Sciatic nerve (tissue), 2 donors: ENCODE measurements at regions not wholly inside any gene's neighbourhood (a gene's known extent, or its start where the extent isn't known, plus 50 kb on each side); places are given as distances from the start of the nearest gene placed in this dataset.

Source experiments
- ATAC-seq: fragments of 200-7000 bp; cut with Tn5 transposase; one replicate; pipeline ENCODE4 v1.9.1; 2020; ENCODE audit warnings: mild to moderate bottlenecking, moderate library complexity
- DNase-seq: peaks from one replicate; pipeline ENCODE4 v3.0.0-alpha.2; 2020; ENCODE audit warnings: low spot score
- intact Hi-C: fragments of 100-400 bp; cut with DNase I; formaldehyde crosslinking; loops from one replicate; pipeline ENCODE4 v1.14.2; 2022
- donor health status: DM: no; HTN: no; CAD: no.
- donor health status: DM: no; HTN: no; CAD: no.

DNA sequence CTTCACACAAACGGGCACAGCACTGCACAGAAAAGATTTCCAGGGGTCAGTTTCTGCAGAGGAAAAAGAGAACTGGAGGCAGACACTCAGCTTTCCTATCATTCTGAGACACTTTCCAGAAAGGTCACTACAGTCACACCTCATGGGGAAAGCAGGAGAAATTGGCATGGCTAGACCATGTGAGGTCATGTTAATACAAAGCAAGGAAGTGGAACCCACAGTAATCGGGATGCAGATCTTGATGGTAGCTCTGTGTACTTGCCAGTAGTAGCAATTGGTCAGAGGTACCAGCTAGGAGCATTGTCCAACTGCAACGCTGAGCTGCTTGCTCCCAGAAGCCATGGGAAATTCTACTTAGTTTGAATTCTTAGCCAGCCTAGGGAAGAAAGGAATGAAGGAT, 255.3 kb upstream of the PCDH10 start:
- intact Hi-C loops = no loop called here
- DNase-seq = no peak
- no peak for ATAC-seq

DNA sequence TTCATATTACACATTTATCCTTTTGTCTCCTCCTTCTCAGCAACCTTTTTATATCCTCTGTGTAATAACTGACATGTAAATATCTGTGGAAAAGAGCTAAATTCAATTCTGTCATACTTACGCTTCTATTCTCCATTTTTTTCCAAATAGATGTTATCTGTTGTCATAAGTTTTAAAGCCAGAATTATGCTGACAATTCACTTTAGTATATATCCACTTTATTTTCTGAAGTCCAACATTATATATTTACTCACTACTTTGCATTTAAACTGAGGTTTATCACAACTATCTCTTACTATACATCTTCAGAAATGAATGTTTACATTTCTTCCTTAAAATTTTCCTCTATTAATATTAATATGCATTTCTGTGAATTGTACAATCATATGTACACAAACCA, 247.9 kb upstream of the PCDH10 start:
- intact Hi-C loops = no loop called here
- ATAC-seq = no peak
- DNase-seq = no peak

DNA sequence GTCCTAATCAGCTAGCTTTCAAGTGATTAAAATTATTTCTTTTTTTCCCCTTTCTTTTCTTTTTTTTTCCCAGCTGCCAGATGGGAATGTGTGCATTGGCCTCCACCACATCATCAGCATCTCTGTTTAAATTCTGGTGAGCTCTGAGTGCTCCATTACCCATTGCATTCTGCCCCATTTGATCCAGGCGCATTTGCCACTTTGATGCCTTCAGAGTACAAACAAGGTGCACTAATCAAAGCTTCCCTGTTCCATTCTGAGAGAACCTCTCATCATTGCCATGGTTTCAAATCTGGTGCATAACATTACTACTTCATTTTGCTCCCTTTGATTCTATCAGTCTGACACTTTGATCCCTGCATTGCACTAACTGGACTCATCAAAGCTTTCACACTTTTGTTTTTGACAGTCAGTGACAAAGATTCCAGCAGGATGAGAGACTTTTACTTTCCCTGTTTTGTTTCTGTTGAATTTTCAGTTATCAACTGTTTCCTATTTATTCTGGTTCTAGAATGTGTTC, 238.8 kb upstream of the PCDH10 start:
- ATAC-seq (no peak), DNase-seq (no peak)
- intact Hi-C loops = no loop called here

DNA sequence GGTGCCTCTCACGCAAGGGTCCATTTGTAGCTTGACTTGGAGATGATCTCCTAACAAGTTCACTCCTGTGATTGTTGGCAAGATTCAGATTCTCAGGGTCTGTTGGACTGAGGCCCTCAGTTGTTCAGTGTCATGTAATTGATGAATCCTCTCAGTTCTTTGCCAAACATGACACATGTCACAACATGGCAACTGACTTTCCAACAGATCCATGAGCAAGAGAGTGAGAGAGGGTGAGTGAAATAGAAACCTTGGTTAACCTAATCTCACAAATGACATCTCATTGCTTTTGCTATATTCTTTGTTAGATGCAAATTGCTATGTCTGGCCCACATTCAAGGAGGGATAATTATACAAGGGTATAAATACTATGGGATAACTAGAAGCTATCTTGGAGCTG, 231.0 kb upstream of the PCDH10 start:
- no peak for ATAC-seq
- intact Hi-C loops = no loop called here
- no peak for DNase-seq

DNA sequence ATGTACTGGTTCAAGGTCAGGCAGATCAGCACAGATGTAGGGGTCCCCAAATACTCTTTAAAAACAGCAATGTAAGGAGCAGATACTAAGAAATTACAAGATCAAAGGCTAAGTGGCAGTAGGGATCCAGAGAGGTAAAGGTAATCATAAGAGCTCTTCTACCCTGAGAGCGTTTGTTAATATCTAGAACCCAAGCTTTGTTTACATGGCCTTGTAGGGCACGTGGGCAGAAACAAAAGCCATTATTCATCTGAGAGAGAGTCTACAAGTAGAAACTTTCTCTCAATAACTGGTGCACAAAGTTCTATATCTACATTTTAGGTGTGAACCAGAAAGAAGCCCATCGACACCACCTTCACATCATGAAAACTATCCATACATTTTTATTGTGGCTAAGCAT, 225.6 kb upstream of the PCDH10 start:
- DNase-seq (no peak), ATAC-seq (no peak)
- intact Hi-C loops = no loop called here

DNA sequence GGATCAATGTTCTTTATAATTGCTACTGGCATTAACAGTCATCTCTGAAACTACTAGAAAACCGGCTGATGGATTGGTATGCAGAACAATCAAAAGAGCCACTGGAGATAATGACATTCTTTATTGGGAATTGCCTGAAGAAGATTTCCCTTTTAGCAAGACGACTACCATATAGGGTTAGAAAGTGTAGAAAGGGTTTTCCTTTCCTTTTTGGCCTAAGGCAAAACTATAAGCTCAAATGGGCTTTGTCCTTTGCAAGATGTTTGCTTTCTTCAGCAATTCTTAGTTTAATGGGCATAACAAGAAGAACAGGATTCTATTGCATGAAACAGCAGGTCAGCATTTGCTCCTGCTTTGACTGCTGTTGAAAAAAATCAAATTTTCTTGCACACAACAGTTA, 214.2 kb upstream of the PCDH10 start:
- intact Hi-C loops = no loop called here
- no peak for DNase-seq
- no peak for ATAC-seq

DNA sequence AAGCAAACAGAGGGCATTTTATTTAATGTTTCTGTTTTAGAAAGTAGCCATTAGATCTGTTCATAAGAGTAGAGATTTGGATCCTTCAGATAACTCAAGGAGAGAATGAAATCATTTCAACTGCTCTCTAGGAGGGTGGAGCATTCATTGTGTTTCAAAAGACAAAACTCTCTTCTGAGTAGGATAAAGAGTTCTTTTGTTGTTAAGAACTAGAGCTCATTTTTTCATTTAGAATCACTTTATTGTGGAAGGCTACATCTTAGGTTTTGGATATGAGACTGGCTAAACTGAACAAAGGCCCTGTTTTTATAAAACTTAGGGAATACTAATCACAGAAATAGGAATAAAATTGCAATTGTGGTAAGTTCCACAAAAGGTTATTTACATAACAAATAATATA, 193.9 kb upstream of the PCDH10 start:
- intact Hi-C loops = no loop called here
- DNase-seq (no peak), ATAC-seq (no peak)

DNA sequence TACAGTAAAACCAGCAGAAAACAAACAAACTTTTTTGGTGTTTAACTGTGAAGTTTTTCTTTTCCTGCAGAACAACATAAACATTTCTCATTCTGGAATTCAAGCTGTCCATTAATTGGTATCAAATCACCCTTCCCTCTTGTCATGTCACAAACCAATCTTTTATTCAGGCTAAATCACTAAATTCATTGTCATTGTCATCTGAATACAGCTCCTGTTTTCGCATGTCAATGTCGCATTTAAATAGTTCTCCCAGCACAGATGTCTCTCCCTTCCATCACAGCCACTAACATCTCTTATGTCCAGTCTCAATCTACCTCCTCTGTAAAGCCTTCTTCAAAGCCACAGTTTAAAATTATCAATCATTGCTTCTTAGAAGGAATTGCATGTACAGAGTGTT, 192.1 kb upstream of the PCDH10 start:
- DNase-seq (no peak), ATAC-seq (no peak)
- intact Hi-C loops = no loop called here

DNA sequence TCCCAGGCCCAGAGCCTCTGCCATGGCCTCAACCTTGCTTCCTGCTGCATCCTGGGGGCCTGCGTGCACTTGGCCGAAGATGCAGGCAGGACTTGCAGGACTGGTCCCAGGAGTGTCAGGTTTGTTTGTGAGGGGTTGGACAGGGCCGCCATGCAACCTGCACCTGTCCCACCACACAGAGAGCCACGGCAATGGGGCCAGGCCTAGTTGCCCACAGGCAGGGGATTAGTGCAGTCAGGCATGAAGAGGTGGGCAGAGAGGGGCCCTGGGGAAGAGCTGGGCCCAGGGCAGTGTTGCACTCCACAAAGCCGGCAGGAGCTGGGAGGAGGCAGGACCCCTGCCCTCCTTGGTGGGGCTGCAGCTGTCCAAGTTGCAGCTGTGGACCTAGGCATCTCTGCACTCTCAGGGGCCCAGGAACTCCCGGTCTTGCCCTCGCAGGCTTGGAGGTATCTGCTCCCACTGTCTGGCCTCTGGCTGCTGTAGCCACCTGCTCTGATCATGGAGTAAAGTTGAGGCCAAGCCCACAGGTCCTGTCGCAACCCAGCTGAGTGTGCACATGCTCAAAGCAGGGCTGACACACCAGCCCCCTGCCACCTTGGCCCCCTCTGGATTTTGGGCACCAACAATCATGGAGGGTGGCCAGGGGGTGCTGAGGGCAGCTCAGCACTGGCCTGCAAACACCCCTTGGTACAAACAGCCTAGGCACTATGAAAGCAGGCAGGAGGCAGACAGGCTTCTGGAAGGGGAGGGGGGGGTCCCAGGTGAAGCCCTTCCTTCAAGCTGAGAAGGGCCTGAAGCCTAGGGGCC, 190.4 kb upstream of the PCDH10 start:
- intact Hi-C loops = no loop called here
- DNase-seq (no peak), ATAC-seq (peak; percentile 39)

DNA sequence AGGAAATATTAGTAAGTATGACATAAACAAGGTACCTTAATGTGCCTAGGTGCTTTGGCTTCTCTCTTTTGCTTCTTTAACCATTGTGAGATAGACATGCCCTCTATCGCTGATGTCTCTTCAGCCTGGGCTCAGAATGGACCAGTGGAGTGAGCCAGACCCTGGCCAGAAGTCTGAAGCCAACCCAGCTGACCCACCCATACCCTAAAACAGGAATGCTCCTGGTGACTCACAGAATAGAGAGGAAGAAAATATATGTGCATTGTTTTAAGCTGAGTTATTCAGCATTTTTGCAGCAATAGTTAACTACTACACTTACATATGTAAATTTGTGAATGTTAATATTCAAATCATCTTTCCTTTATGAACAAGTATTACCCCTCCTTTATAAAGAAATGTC, 167.5 kb upstream of the PCDH10 start:
- no peak for DNase-seq
- intact Hi-C loops = no loop called here
- no peak for ATAC-seq

DNA sequence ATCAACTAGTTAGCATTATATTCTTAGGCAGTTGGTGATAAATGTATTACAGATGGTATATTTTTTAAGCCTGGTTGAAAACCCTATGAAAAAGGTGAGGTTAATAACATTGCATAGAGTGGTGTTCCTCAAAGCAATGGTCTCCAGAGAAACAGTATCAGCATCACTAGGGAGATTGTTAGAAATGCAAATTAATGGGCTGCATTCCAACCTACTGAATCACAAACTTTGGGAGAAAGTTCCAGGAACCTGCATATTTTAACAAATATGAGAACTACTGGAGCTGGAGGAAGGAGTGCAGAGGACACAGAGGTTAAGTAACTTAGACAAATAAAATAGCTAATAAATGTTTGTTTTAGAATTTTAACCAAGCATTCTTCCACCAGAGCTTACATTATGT, 166.9 kb upstream of the PCDH10 start:
- DNase-seq (no peak), ATAC-seq (no peak)
- intact Hi-C loops = no loop called here

DNA sequence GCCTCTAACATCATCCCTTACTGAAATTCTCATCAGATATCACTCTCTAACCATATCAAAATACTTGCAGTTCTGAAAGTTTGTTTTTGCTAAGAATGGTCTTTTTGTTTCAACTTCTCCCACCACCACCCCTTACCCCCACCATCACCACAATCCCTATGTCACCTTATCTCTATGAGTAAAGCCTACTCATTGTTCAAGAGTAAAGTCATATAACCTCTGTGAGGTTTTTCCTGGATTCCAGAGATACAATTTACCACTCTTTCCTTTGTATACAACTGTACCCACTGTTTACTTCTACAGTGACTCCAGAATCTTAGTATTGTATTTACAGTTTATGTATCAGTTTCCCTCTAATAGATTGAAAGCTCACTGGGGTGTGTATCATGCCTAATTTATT, 158.0 kb upstream of the PCDH10 start:
- intact Hi-C loops = no loop called here
- DNase-seq (no peak), ATAC-seq (no peak)

DNA sequence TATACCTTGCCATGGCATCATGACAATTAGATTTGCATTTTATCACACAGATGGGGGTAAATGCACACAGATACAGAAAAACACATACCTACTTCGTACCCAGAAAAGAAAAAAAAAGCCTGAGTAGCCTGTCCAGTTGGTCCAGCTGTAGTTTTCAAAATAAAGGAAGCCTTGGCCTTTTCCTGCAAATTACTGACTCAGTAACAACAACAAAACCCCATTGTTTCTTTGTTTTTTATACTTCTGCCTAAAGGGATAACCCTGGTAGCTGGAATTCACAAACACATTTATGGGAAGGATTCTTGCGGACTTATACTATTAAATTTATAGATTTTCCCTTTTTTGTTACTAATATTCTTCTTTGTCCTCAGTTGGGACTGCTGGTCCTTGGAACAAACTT, 156.4 kb upstream of the PCDH10 start:
- intact Hi-C loops = no loop called here
- DNase-seq (no peak), ATAC-seq (no peak)

DNA sequence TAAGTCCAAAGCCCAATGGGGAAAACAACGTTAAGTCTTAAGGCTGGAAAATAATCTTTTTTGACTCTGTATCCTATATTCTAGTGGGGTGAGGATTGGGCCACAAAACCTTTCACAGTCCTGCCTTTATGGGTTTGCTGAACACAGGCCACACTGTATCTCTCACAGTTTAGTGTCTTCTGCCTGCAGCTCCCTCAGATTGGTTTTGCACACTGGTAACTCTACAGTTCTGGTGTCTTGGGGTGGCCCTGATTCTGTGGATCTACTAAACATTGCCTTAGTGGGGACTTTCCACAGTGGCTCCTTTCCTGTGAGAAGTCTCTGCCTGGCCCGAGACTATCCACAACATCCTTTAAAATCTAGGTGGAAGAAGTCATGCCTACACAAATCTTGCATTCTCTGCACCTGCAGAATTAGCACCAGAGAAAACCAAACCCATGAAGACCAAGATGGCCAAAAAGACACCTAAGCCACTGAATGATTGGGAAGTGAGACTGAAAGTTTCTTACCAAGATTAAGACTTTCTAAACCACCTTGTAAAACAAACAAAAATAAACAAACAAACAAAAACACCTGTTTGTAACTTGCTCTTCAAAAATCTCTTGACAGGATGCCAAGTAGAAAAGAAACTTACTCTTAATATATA, 150.4 kb upstream of the PCDH10 start:
- ATAC-seq = no peak
- intact Hi-C loops = no loop called here
- DNase-seq = no peak

DNA sequence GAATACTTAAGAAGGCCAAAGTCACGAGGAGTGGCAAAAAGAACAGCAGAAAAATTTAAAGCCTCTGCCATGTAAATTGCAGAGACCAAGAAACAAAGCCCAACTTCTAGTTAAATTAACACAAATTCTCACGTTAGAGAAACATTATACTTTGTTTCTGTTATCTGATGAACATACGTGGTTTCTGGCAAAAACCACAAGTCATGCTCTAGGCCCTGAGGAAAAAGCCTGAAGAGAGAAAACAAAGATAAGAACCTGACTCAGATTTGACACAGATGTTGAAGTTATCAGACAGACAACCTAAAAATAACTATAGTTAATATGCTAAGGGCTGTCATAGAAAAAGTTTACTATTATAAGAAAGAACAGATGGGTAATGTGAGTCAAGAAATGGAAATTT, 149.1 kb upstream of the PCDH10 start:
- DNase-seq = no peak
- intact Hi-C loops = no loop called here

DNA sequence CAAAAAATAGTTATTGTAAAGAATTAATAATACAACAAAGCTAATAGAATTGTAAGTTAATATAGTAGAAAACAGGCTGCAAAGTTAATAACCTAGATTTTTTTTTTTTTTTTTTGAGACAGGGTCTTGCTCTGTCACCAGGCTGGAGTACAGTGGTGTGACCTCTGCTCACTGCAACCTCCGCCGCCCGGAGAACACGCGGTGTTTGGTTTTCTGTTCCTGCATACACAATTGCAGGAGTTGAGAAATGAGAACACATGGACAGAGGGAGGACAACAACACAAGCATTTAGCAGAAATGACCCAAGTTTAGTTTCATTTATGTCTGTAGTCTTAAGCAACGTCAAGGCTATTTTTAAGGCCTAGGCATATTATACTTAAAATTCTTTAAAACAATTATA, 145.9 kb upstream of the PCDH10 start:
- intact Hi-C loops = no loop called here
- ATAC-seq (no peak), DNase-seq (no peak)

More for the DNA sequence above, 149.1 kb upstream of the PCDH10 start:
- no peak for ATAC-seq

DNA sequence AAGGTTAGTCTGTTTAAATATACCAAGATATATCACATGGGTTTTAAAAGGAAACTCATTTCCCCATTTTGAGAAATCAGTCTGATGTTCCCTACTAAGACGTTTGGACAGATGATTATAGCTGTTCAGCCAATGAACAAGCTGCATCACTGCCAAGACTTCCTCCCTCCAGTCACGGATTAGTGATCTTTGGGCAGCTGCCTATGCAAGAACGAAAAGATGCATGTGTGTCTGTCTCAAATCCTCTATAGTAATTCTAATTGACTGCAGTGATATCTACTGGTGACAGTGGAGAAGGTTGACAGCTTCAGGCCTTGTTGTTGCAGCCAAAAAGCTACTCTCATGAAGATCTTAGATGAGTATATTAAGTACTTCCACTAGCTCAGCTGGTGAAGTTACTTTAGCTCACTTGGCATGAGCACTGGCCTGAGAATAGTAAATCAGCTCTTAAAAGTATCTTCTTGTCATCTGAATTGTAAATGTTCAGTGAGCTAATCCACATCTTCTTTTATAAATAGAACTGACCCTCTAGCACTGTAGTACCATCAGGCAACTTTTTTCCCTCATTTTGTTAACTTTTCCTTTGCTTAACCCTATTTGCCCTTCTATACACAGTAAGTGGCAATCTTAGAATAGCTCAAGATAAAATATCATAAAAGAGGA, 134.5 kb upstream of the PCDH10 start:
- intact Hi-C loops = no loop called here
- no peak for ATAC-seq
- DNase-seq = no peak

DNA sequence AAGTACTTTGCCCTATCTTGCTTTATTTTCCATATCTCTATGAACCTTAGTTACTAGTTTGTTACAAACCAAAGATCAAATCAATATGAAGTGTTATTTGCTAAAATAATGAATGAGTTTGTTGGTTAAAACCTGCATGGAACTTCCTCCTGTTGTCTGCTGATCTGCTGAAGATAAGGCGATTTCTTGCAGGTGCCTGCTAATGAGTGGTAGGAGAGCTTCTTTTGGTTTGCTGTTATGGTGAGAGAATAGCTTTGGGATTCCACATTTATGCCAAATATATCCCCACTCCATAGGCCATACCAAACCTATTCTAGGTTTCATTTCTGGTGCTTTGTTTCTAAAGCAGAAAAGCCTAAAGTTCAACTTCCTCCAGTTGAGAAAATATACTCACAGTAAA, 103.8 kb upstream of the PCDH10 start:
- no peak for ATAC-seq
- intact Hi-C loops = no loop called here
- no peak for DNase-seq

DNA sequence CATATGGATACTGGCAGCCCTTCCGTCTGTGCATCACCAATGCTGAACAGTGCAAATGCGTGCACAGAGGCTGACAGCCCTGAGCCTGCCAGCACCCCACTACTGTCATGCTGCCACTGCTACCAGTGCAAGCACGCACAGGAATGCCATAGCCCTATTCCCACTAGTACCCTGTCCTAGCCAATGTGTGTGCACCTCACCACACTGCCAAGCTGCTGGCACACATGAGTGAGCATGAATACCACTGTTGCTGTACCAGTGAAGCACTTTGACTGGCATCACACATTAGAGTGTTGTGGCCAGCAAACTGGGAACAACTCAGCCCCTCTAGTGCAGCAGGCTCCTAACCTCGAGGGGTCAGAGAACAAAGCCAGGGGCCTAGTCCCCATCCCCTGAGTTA, 102.9 kb upstream of the PCDH10 start:
- intact Hi-C loops = no loop called here
- DNase-seq (no peak), ATAC-seq (no peak)

DNA sequence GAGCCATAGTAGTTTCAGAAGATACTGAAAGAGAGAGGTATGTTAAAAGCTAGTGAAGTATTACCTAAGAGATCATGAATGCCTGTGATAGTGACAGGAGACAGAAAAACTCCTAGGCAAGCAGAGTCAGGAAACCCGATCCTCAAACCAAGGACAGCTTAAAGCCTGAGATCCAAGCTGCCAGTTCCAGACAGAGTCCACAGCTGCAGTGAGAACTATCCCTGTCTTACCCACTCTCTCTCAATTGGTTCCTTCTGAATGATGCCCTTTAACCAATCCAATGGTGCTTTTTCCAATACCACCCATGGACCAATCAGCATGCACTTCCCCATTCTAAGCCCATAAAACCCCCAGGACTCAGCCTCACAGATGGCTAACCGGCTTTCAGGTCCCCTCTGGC, 90.4 kb upstream of the PCDH10 start:
- no peak for ATAC-seq
- no peak for DNase-seq
- intact Hi-C loops = no loop called here
